ENCODE measurements at regions not wholly inside any gene's neighbourhood (a gene's known extent, or its start where the extent isn't known, plus 50 kb on each side); places are given as distances from the start of the nearest gene placed in this dataset.

- TF ChIP-seq CTCF (IDR thresholded peaks at IDR 0.05; ENCODE audit: poor library complexity) (no peak), EZH2 (IDR thresholded peaks at IDR 0.05; ENCODE audit: borderline replicate concordance) (no peak), EZH2phosphoT487 (IDR thresholded peaks at IDR 0.05; ENCODE audit: low read depth, severe bottlenecking, unreplicated experiment) (no peak)
Measured at GRCh38 chr10:16310440-16310839, 126.4 kb upstream of the PTER start.

Measured in hepatocyte (in vitro differentiated cells).